H9 (cell line): ENCODE measurements at regions not wholly inside any gene's neighbourhood (a gene's known extent, or its start where the extent isn't known, plus 50 kb on each side); places are given as distances from the start of the nearest gene placed in this dataset.

Experiments
- DNase-seq: peaks from one replicate; pipeline ENCODE4 v3.0.0-alpha.2; 2017
- H2AFZ ChIP-seq: one replicate; pipeline ENCODE4 v1.6.1; 2013; ENCODE audit warnings: mild to moderate bottlenecking, low read length, control low read depth, moderate library complexity
- H2AK5ac ChIP-seq: 2 replicates; pipeline ENCODE4 v1.6.1; 2013; ENCODE audit warnings: low read length, control low read depth, mixed read lengths; ENCODE audit not compliant: insufficient read length
- H2BK120ac ChIP-seq: one replicate; pipeline ENCODE4 v1.6.1; 2013; ENCODE audit warnings: low read depth, mild to moderate bottlenecking, low read length, control low read depth, inconsistent platforms; ENCODE audit not compliant: poor library complexity, severe bottlenecking
- H2BK12ac ChIP-seq: 2 replicates; pipeline ENCODE4 v1.6.1; 2013; ENCODE audit warnings: low read length, control low read depth, mixed read lengths, low read depth; ENCODE audit not compliant: insufficient read length
- H2BK15ac ChIP-seq: 2 replicates; pipeline ENCODE4 v1.6.1; 2013; ENCODE audit warnings: low read depth, low read length, control low read depth
- H2BK20ac ChIP-seq: one replicate; pipeline ENCODE4 v1.6.1; 2013; ENCODE audit warnings: low read depth, mild to moderate bottlenecking, low read length, control low read depth, inconsistent platforms; ENCODE audit not compliant: poor library complexity, severe bottlenecking
- H2BK5ac ChIP-seq: 2 replicates; pipeline ENCODE4 v1.6.1; 2013; ENCODE audit warnings: low read length, control low read depth, mixed read lengths; ENCODE audit not compliant: insufficient read length
- H3K14ac ChIP-seq: 2 replicates; pipeline ENCODE4 v1.6.1; 2013; ENCODE audit warnings: low read length, control low read depth; ENCODE audit not compliant: insufficient read depth
- H3K18ac ChIP-seq: 2 replicates; pipeline ENCODE4 v1.6.1; 2013; ENCODE audit warnings: low read depth, mild to moderate bottlenecking, mixed read lengths, low read length, control low read depth; ENCODE audit not compliant: insufficient read length
- H3K23ac ChIP-seq: 2 replicates; pipeline ENCODE4 v1.6.1; 2013; ENCODE audit warnings: low read length, control low read depth, mixed read lengths, low read depth; ENCODE audit not compliant: insufficient read length
- H3K23me2 ChIP-seq: 2 replicates; pipeline ENCODE4 v1.6.1; 2013; ENCODE audit warnings: low read depth, mild to moderate bottlenecking, mixed read lengths, low read length, control low read depth; ENCODE audit not compliant: insufficient read length, poor library complexity, severe bottlenecking
- H3K27ac ChIP-seq: 2 replicates; pipeline ENCODE4 v1.5.1; 2013; ENCODE audit warnings: low read length, control low read depth, mixed read lengths, low read depth; ENCODE audit not compliant: insufficient read length
- H3K27me3 ChIP-seq: 2 replicates; pipeline ENCODE4 v1.6.1; 2013; ENCODE audit warnings: low read length, control low read depth, inconsistent platforms; ENCODE audit not compliant: insufficient read depth
- H3K4ac ChIP-seq: 2 replicates; pipeline ENCODE4 v1.6.1; 2013; ENCODE audit warnings: low read depth, mild to moderate bottlenecking, control low read depth, inconsistent platforms, low read length, moderate library complexity
- H3K4me1 ChIP-seq: 2 replicates; pipeline ENCODE4 v1.6.1; 2013; ENCODE audit warnings: low read length, control low read depth, inconsistent platforms; ENCODE audit not compliant: insufficient read depth
- H3K4me2 ChIP-seq: 2 replicates; pipeline ENCODE4 v1.6.1; 2013; ENCODE audit warnings: low read length, control low read depth, mixed read lengths; ENCODE audit not compliant: insufficient read length, insufficient read depth
- H3K56ac ChIP-seq: 2 replicates; pipeline ENCODE4 v1.6.1; 2013; ENCODE audit warnings: low read depth, mild to moderate bottlenecking, mixed read lengths, low read length, control low read depth; ENCODE audit not compliant: insufficient read length
- H3K79me1 ChIP-seq: 2 replicates; pipeline ENCODE4 v1.6.1; 2013; ENCODE audit warnings: low read depth, mild to moderate bottlenecking, moderate library complexity, low read length, control low read depth, inconsistent platforms; ENCODE audit not compliant: insufficient read depth, poor library complexity, severe bottlenecking
- H3K79me2 ChIP-seq: 2 replicates; pipeline ENCODE4 v1.6.1; 2013; ENCODE audit warnings: low read length, control low read depth, inconsistent platforms; ENCODE audit not compliant: insufficient read depth
- H3K9ac ChIP-seq: 2 replicates; pipeline ENCODE4 v1.6.1; 2013; ENCODE audit warnings: low read length, control low read depth, mixed read lengths; ENCODE audit not compliant: insufficient read length; ENCODE audit errors: extremely low read depth
- H3K9me3 ChIP-seq: one replicate; pipeline ENCODE4 v1.6.1; 2013; ENCODE audit warnings: low read depth, low read length, inconsistent platforms; ENCODE audit not compliant: control insufficient read depth
- H3T11ph ChIP-seq: one replicate; pipeline ENCODE4 v1.6.1; 2013; ENCODE audit warnings: mild to moderate bottlenecking, low read length, control low read depth, inconsistent platforms
- H4K20me1 ChIP-seq: one replicate; pipeline ENCODE4 v1.6.1; 2013; ENCODE audit not compliant: control insufficient read depth, insufficient read length, insufficient read depth
- H4K5ac ChIP-seq: 2 replicates; pipeline ENCODE4 v1.6.1; 2013; ENCODE audit warnings: low read depth, mild to moderate bottlenecking, mixed read lengths, low read length, control low read depth; ENCODE audit not compliant: insufficient read length
- H4K8ac ChIP-seq: replicated peaks from 2 replicates; pipeline ENCODE4 v1.6.1; 2013; ENCODE audit warnings: low read length, control low read depth, mixed read lengths, low read depth; ENCODE audit not compliant: insufficient read length
- H4K91ac ChIP-seq: 2 replicates; pipeline ENCODE4 v1.6.1; 2013; ENCODE audit warnings: low read depth, mild to moderate bottlenecking, moderate library complexity, mixed read lengths, low read length, control low read depth; ENCODE audit not compliant: insufficient read length
- H3K27ac Mint-ChIP-seq, 3 experiments: 2 replicates in 2 of 3; 3 replicates in 1 of 3; pipeline ENCODE4 v1.8.0; 2020 to 2021; ENCODE audit warnings: mixed read lengths in 3 of 3, mild to moderate bottlenecking in 1 of 3, moderate library complexity in 1 of 3
- H3K27me3 Mint-ChIP-seq: 2 replicates; pipeline ENCODE4 v1.8.0; 2021; ENCODE audit warnings: low read depth, mild to moderate bottlenecking, moderate library complexity, mixed read lengths
- H3K36me3 Mint-ChIP-seq, 3 experiments: 2 replicates in 2 of 3; 3 replicates in 1 of 3; pipeline ENCODE4 v1.8.0; 2020 to 2021; ENCODE audit warnings: low read depth in 3 of 3, mixed read lengths in 3 of 3; ENCODE audit not compliant: insufficient read depth in 1 of 3
- H3K4me1 Mint-ChIP-seq, 2 experiments: 2 replicates each; pipeline ENCODE4 v1.8.0; 2020; ENCODE audit warnings: mixed read lengths in 2 of 2
- H3K4me3 Mint-ChIP-seq, 2 experiments: 2 replicates in 1 of 2; 3 replicates in 1 of 2; pipeline ENCODE4 v1.8.0; 2020 to 2021; ENCODE audit warnings: mild to moderate bottlenecking in 2 of 2, mixed read lengths in 2 of 2, moderate library complexity in 1 of 2
- H3K9me3 Mint-ChIP-seq, 2 experiments: 2 replicates in 1 of 2; 3 replicates in 1 of 2; pipeline ENCODE4 v1.8.0; 2020; ENCODE audit warnings: mild to moderate bottlenecking in 2 of 2, mixed read lengths in 2 of 2, moderate library complexity in 1 of 2
- CTCF ChIP-seq: fragments of 200-600 bp; sonication (generic); conservative IDR thresholded peaks from 3 replicates; pipeline ENCODE4 v1.8.0; 2021; ENCODE audit warnings: antibody characterized with exemption, mild to moderate bottlenecking

GRCh38 chr17:69692171-69692570, 277.7 kb downstream of the MAP2K6 start:
- Histone ChIP-seq H3K18ac (no peak overlapping the region), H3K79me2 (no peaks in the 10 kb centered on the region), H3K9me3 (peaks cover 6% of the 10 kb centered on the region), H2BK120ac (no peak overlapping the region), H4K8ac (no peak overlapping the region), H2AK5ac (no peak overlapping the region), H2BK15ac (no peak overlapping the region), H4K5ac (no peak overlapping the region), H3K79me1 (no peaks in the 10 kb centered on the region), H3K4me2 (no peak overlapping the region), H2BK20ac (no peak overlapping the region), H3T11ph (no peak overlapping the region), H3K27ac (no peak overlapping the region), H3K23me2 (no peaks in the 10 kb centered on the region), H2BK5ac (no peak overlapping the region), H3K4me1 (no peaks in the 10 kb centered on the region), H4K20me1 (no peaks in the 10 kb centered on the region), H3K9ac (no peak overlapping the region), H3K23ac (no peak overlapping the region), H3K4ac (no peak overlapping the region), H3K56ac (no peak overlapping the region), H2BK12ac (no peak overlapping the region), H4K91ac (no peak overlapping the region), H2AFZ (no peak overlapping the region), H3K14ac (no peak overlapping the region), H3K27me3 (no peaks in the 10 kb centered on the region)
- H3K27ac Mint-ChIP-seq = no peak overlapping the region
- peaks cover 10 to 20% of the 10 kb centered on the region in 2 experiments for H3K9me3 Mint-ChIP-seq
- TF ChIP-seq CTCF = no peak
- no peaks in the 10 kb centered on the region for H3K4me1 Mint-ChIP-seq
- no peak for DNase-seq
- no peaks in the 10 kb centered on the region for H3K27me3 Mint-ChIP-seq
- no peak overlapping the region for H3K4me3 Mint-ChIP-seq
- peaks cover 0 to 5% (median 2%) of the 10 kb centered on the region in 3 experiments; a peak in 2 of 7 replicates for H3K36me3 Mint-ChIP-seq
